SK-N-SH treated with all-trans-retinoic acid at 6 μM for 48 hours (cell line): ENCODE measurements at regions not wholly inside any gene's neighbourhood (a gene's known extent, or its start where the extent isn't known, plus 50 kb on each side); places are given as distances from the start of the nearest gene placed in this dataset.

Source experiments
- ARNTL ChIP-seq: fragments of 450-650 bp; formaldehyde crosslinking; IDR thresholded peaks from 2 replicates; pipeline ENCODE4 v1.5.0; 2020; ENCODE audit warnings: low read depth, mild to moderate bottlenecking, moderate library complexity, borderline replicate concordance
- OSR1 ChIP-seq: fragments of 250-450 bp; sonication (Bioruptor Pico); IDR thresholded peaks from 2 replicates; pipeline ENCODE4 v1.8.0; 2022; ENCODE audit warnings: moderate library complexity, mild to moderate bottlenecking, inconsistent platforms
- PATZ1 ChIP-seq: fragments of 250-450 bp; sonication (Bioruptor Pico); IDR thresholded peaks from 2 replicates; pipeline ENCODE4 v1.8.0; 2020; ENCODE audit warnings: mild to moderate bottlenecking, moderate library complexity, borderline replicate concordance
- PPARA ChIP-seq: fragments of 250-450 bp; sonication (Bioruptor Pico); IDR thresholded peaks from 2 replicates; pipeline ENCODE4 v1.5.0; 2020; ENCODE audit warnings: mild to moderate bottlenecking, borderline replicate concordance
- RARB ChIP-seq: fragments of 250-450 bp; sonication (Bioruptor Pico); IDR thresholded peaks from 2 replicates; pipeline ENCODE4 v1.8.0; 2021; ENCODE audit warnings: mild to moderate bottlenecking, moderate library complexity
- SNAI2 ChIP-seq: fragments of 250-450 bp; sonication (Bioruptor Pico); IDR thresholded peaks from 2 replicates; pipeline ENCODE4 v1.5.0; 2020; ENCODE audit warnings: mild to moderate bottlenecking, moderate library complexity
- TSHZ2 ChIP-seq: fragments of 250-450 bp; sonication (Bioruptor Pico); IDR thresholded peaks from 2 replicates; pipeline ENCODE4 v1.5.0; 2020; ENCODE audit warnings: mild to moderate bottlenecking, moderate library complexity
- ZNF565 ChIP-seq: fragments of 450-650 bp; formaldehyde crosslinking; conservative IDR thresholded peaks from 2 replicates; pipeline ENCODE4 v1.5.0; 2020; ENCODE audit warnings: low read depth, mild to moderate bottlenecking, moderate library complexity
- ZNF70 ChIP-seq: fragments of 450-650 bp; formaldehyde crosslinking; IDR thresholded peaks from 2 replicates; pipeline ENCODE4 v1.5.0; 2020; ENCODE audit warnings: mild to moderate bottlenecking, moderate library complexity
- TF ChIP-seq, protein P1 (sequence below): fragments of 250-450 bp; sonication (Bioruptor Pico); IDR thresholded peaks from 2 replicates; pipeline ENCODE4 v1.5.1; 2020; ENCODE audit warnings: low read depth, mild to moderate bottlenecking, moderate library complexity

DNA sequence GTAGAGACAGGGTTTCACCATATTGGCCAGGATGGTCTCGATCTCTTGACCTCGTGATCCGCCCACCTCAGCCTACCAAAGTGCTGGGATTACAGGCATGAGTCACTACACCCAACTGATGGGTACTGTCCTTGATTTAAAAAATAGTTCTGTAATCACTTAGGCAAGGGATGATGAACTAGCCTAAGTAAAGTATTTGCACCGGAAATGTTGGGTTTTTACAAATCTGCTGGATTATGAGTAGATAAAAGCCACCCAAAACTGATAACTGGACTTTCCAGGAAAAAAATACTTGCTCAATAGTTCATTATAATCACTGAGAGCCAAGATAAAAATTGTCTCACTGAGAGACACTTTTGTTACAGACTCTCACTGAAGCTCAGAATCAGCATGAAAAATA lies 218.0 kb downstream of the WNT5A start:
- TF ChIP-seq SNAI2 (no peak), ZNF70 (CRISPR knock-in tag) (no peak), OSR1 (CRISPR knock-in tag) (no peak), RARB (CRISPR knock-in tag) (no peak), PPARA (CRISPR knock-in tag) (no peak), ARNTL (CRISPR knock-in tag) (no peak), ZNF565 (CRISPR knock-in tag) (no peak), TSHZ2 (no peak), PATZ1 (CRISPR knock-in tag) (no peak)
- TF ChIP-seq, protein P1, sequence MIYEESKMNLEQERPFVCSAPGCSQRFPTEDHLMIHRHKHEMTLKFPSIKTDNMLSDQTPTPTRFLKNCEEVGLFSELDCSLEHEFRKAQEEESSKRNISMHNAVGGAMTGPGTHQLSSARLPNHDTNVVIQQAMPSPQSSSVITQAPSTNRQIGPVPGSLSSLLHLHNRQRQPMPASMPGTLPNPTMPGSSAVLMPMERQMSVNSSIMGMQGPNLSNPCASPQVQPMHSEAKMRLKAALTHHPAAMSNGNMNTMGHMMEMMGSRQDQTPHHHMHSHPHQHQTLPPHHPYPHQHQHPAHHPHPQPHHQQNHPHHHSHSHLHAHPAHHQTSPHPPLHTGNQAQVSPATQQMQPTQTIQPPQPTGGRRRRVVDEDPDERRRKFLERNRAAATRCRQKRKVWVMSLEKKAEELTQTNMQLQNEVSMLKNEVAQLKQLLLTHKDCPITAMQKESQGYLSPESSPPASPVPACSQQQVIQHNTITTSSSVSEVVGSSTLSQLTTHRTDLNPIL, result no peak
